H1 (cell line): ENCODE measurements at regions not wholly inside any gene's neighbourhood (a gene's known extent, or its start where the extent isn't known, plus 50 kb on each side); places are given as distances from the start of the nearest gene placed in this dataset.

Experiments used
- CTCF ChIA-PET: fragments of 300-600 bp; sonication (Branson Sonifier 250); formaldehyde crosslinking; loops from one replicate; lab custom pipeline; 2021; ENCODE audit not compliant: partially characterized antibody; lab: Charles Lee
- POLR2A ChIA-PET: fragments of 300-600 bp; sonication (Branson Sonifier 250); formaldehyde crosslinking; loops from one replicate; lab custom pipeline; 2021; ENCODE audit warnings: inconsistent platforms; ENCODE audit not compliant: partially characterized antibody; lab: Charles Lee
- DNase-seq, 2 experiments: peaks; one replicate each; pipeline versions ENCODE4 v3.0.0 to v3.0.0-alpha.2; 2010 to 2022; ENCODE audit warnings: low spot score in 2 of 2, low read depth in 1 of 2, mixed read lengths in 1 of 2
- FAIRE-seq: peaks from 2 replicates; lab custom pipeline; 2011; peaks lifted over from hg19 to GRCh38; lab: Jason Lieb, UNC
- H2AFZ ChIP-seq: 2 replicates; pipeline ENCODE4 v1.8.1; 2012; ENCODE audit warnings: low read length, inconsistent platforms
- H2AK5ac ChIP-seq: 2 replicates; pipeline ENCODE4 v1.6.1; 2013; ENCODE audit warnings: low read depth, low read length
- H2BK120ac ChIP-seq: replicated peaks from 2 replicates; pipeline ENCODE3; 2013; ENCODE audit warnings: low read depth, low read length, inconsistent platforms
- H2BK12ac ChIP-seq: 2 replicates; pipeline ENCODE4 v1.6.1; 2013; ENCODE audit warnings: low read depth, low read length
- H2BK15ac ChIP-seq: 2 replicates; pipeline ENCODE4 v1.6.1; 2013; ENCODE audit warnings: low read length
- H2BK20ac ChIP-seq: 2 replicates; pipeline ENCODE4 v1.6.1; 2013; ENCODE audit warnings: low read length
- H2BK5ac ChIP-seq: 2 replicates; pipeline ENCODE4 v1.6.1; 2013; ENCODE audit warnings: low read depth, low read length
- H3K14ac ChIP-seq: 2 replicates; pipeline ENCODE4 v1.6.1; 2013; ENCODE audit warnings: inconsistent platforms; ENCODE audit not compliant: insufficient read length
- H3K18ac ChIP-seq: 2 replicates; pipeline ENCODE4 v1.6.1; 2013; ENCODE audit warnings: low read length; ENCODE audit errors: extremely low read depth
- H3K23ac ChIP-seq: 2 replicates; pipeline ENCODE4 v1.6.1; 2013; ENCODE audit warnings: inconsistent platforms; ENCODE audit not compliant: insufficient read length
- H3K23me2 ChIP-seq: 2 replicates; pipeline ENCODE4 v1.6.1; 2013; ENCODE audit warnings: low read depth, low read length
- H3K27ac ChIP-seq: 2 replicates; pipeline ENCODE4 v1.6.1; 2011; ENCODE audit warnings: low read depth, low read length, inconsistent platforms
- H3K27me3 ChIP-seq, 4 experiments: replicated peaks in 1 of 4; 1 replicate in 1 of 4; 2 replicates in 3 of 4; pipeline versions ENCODE4 v1.6.1 to v1.8.1; 2011 to 2013; ENCODE audit warnings: low read length in 3 of 4, mild to moderate bottlenecking in 3 of 4, inconsistent platforms in 2 of 4, mixed read lengths in 2 of 4, moderate library complexity in 1 of 4; ENCODE audit not compliant: control insufficient read depth in 3 of 4, insufficient read depth in 3 of 4; ENCODE audit errors: extremely low read depth in 1 of 4
- H3K36me3 ChIP-seq, 4 experiments: 2 replicates each; pipeline versions ENCODE4 v1.6.1 to v1.8.1; 2011 to 2013; ENCODE audit warnings: mild to moderate bottlenecking in 4 of 4, low read length in 3 of 4, moderate library complexity in 2 of 4, control low read depth in 1 of 4, inconsistent platforms in 1 of 4; ENCODE audit not compliant: insufficient read depth in 4 of 4, control insufficient read depth in 2 of 4
- H3K4ac ChIP-seq: replicated peaks from 2 replicates; pipeline ENCODE3; 2013; ENCODE audit warnings: low read length, low read depth, mixed read lengths, inconsistent platforms; ENCODE audit not compliant: insufficient read length
- H3K4me1 ChIP-seq, 4 experiments: replicated peaks in 1 of 4; 1 replicate in 1 of 4; 2 replicates in 3 of 4; pipeline versions ENCODE4 v1.6.1 to v1.8.1; 2011 to 2013; ENCODE audit warnings: low read length in 3 of 4, inconsistent platforms in 2 of 4, mixed read lengths in 1 of 4; ENCODE audit not compliant: insufficient read depth in 4 of 4, control insufficient read depth in 3 of 4
- H3K4me2 ChIP-seq, 2 experiments: 2 replicates each; pipeline versions ENCODE4 v1.6.1 to v1.8.1; 2011 to 2013; ENCODE audit warnings: low read depth in 2 of 2, low read length in 2 of 2, control low read depth in 1 of 2, inconsistent platforms in 1 of 2, mild to moderate bottlenecking in 1 of 2; ENCODE audit not compliant: insufficient read depth in 1 of 2
- H3K4me3 ChIP-seq, 4 experiments: fragments of 200-600, 300-600 bp in 1 of 4; sonication (generic), shearing (Covaris generic), sonication (Bioruptor Twin) in 1 of 4; 2 replicates each; pipeline versions ENCODE4 v1.5.1 to v1.8.1; 2011 to 2016; ENCODE audit warnings: low read length in 4 of 4, low read depth in 3 of 4, control low read depth in 2 of 4, inconsistent platforms in 2 of 4, mild to moderate bottlenecking in 2 of 4, mixed read lengths in 1 of 4, moderate library complexity in 1 of 4; ENCODE audit not compliant: insufficient read depth in 2 of 4; ENCODE audit errors: extremely low read depth in 1 of 4
- H3K56ac ChIP-seq: replicated peaks from 2 replicates; pipeline ENCODE3; 2013; ENCODE audit warnings: low read depth, mild to moderate bottlenecking, mixed read lengths, low read length, inconsistent platforms; ENCODE audit not compliant: insufficient read length
- H3K79me1 ChIP-seq: 2 replicates; pipeline ENCODE4 v1.6.1; 2013; ENCODE audit warnings: low read depth, low read length, control low read depth
- H3K79me2 ChIP-seq, 2 experiments: 2 replicates each; pipeline versions ENCODE4 v1.6.1 to v1.8.1; 2012 to 2013; ENCODE audit warnings: low read length in 2 of 2, mild to moderate bottlenecking in 2 of 2, inconsistent platforms in 1 of 2; ENCODE audit not compliant: insufficient read depth in 2 of 2, control insufficient read depth in 1 of 2
- H3K9ac ChIP-seq, 4 experiments: replicated peaks in 1 of 4; 1 replicate in 1 of 4; 2 replicates in 3 of 4; pipeline versions ENCODE4 v1.6.1 to v1.8.1; 2011 to 2013; ENCODE audit warnings: low read depth in 3 of 4, low read length in 3 of 4, control low read depth in 2 of 4, mild to moderate bottlenecking in 2 of 4, moderate library complexity in 2 of 4, inconsistent platforms in 1 of 4; ENCODE audit errors: extremely low read depth in 1 of 4
- H3K9me3 ChIP-seq, 2 experiments: 2 replicates each; pipeline versions ENCODE4 v1.6.1 to v1.8.1; 2012 to 2013; ENCODE audit warnings: mild to moderate bottlenecking in 2 of 2, moderate library complexity in 2 of 2, control low read depth in 1 of 2, inconsistent platforms in 1 of 2, low read depth in 1 of 2, low read length in 1 of 2, mixed read lengths in 1 of 2; ENCODE audit not compliant: insufficient read depth in 2 of 2
- H4K20me1 ChIP-seq, 2 experiments: replicated peaks in 1 of 2; 2 replicates each; pipeline versions ENCODE3 to v1.8.1; 2011 to 2013; ENCODE audit warnings: inconsistent platforms in 2 of 2, low read length in 2 of 2, mild to moderate bottlenecking in 1 of 2; ENCODE audit not compliant: insufficient read depth in 2 of 2, control insufficient read depth in 1 of 2
- H4K5ac ChIP-seq: 2 replicates; pipeline ENCODE4 v1.6.1; 2013; ENCODE audit warnings: low read length, low read depth, mixed read lengths, inconsistent platforms; ENCODE audit not compliant: insufficient read length
- H4K8ac ChIP-seq: 2 replicates; pipeline ENCODE4 v1.8.0; 2013; ENCODE audit warnings: mild to moderate bottlenecking, moderate library complexity, low read length, inconsistent platforms; ENCODE audit not compliant: insufficient read depth; ENCODE audit errors: extremely low read depth
- H4K91ac ChIP-seq: replicated peaks from 2 replicates; pipeline ENCODE3; 2013; ENCODE audit warnings: low read length, mixed read lengths, inconsistent platforms; ENCODE audit not compliant: insufficient read length
- BACH1 ChIP-seq: IDR thresholded peaks from 2 replicates; pipeline ENCODE4 v1.6.1; 2012; ENCODE audit warnings: low read length, improper control_type of control experiment
- CBX5 ChIP-seq: fragments of 300-800, 300-1000 bp; sonication (generic); IDR thresholded peaks from 2 replicates; pipeline ENCODE4 v1.7.1; 2016; ENCODE audit warnings: antibody characterized with exemption, low read length, low read depth
- CHD1 ChIP-seq: IDR thresholded peaks from 2 replicates; pipeline ENCODE4 v1.6.1; 2012; ENCODE audit warnings: low read depth, low read length, improper control_type of control experiment
- CTBP2 ChIP-seq: IDR thresholded peaks from 2 replicates; pipeline ENCODE4 v1.7.0; 2011; ENCODE audit warnings: borderline replicate concordance, mild to moderate bottlenecking, moderate library complexity, mixed read lengths, low read length; ENCODE audit not compliant: insufficient read depth, insufficient read length
- KDM4A ChIP-seq: IDR thresholded peaks from one replicate; pipeline ENCODE4 v1.7.1; 2012; ENCODE audit warnings: low read depth, mild to moderate bottlenecking, moderate library complexity, low read length, inconsistent platforms; ENCODE audit not compliant: severe bottlenecking
- NANOG ChIP-seq: IDR thresholded peaks from 2 replicates; pipeline ENCODE4 v1.6.1; 2011; ENCODE audit warnings: low read length, low read depth, mild to moderate bottlenecking, inconsistent platforms; ENCODE audit not compliant: insufficient read depth, poor library complexity, severe bottlenecking
- PHF8 ChIP-seq: fragments of 200-600 bp; sonication (generic); conservative IDR thresholded peaks from 2 replicates; pipeline ENCODE4 v1.7.1; 2012; ENCODE audit warnings: low read depth, mild to moderate bottlenecking, inconsistent platforms, low read length, moderate library complexity
- RAD21 ChIP-seq, 2 experiments: IDR thresholded peaks in 1 of 2; conservative IDR thresholded peaks in 1 of 2; 2 replicates each; pipeline ENCODE4 v1.6.1; 2011; ENCODE audit warnings: low read depth in 2 of 2, low read length in 2 of 2, improper control_type of control experiment in 1 of 2, inconsistent platforms in 1 of 2, mild to moderate bottlenecking in 1 of 2, moderate library complexity in 1 of 2
- RBBP5 ChIP-seq: IDR thresholded peaks from 2 replicates; pipeline ENCODE4 v1.7.1; 2012; ENCODE audit warnings: low read depth, mild to moderate bottlenecking, inconsistent platforms, low read length, moderate library complexity, borderline replicate concordance
- SRF ChIP-seq: IDR thresholded peaks from 2 replicates; pipeline ENCODE4 v1.6.1; 2011; ENCODE audit warnings: mild to moderate bottlenecking, low read depth, low read length, moderate library complexity
- SUZ12 ChIP-seq: fragments of 200-600 bp; sonication (generic); IDR thresholded peaks from 2 replicates; pipeline ENCODE4 v1.6.1; 2012; ENCODE audit warnings: mild to moderate bottlenecking, inconsistent platforms, low read length, moderate library complexity, mixed read lengths
- TAF1 ChIP-seq: IDR thresholded peaks from 2 replicates; pipeline ENCODE4 v1.6.1; 2011; ENCODE audit warnings: mild to moderate bottlenecking, low read depth, low read length
- TCF12 ChIP-seq: IDR thresholded peaks from 2 replicates; pipeline ENCODE4 v1.6.1; 2011; ENCODE audit warnings: low read depth, mild to moderate bottlenecking, low read length
- USF2 ChIP-seq: IDR thresholded peaks from 2 replicates; pipeline ENCODE4 v1.6.1; 2011; ENCODE audit warnings: low read length, improper control_type of control experiment
- WGBS, 2 experiments: shearing (Covaris generic) in 1 of 2; methylation state at CpG; one replicate each; pipeline versions ENCODE4 v1.1.6 to v1.1.7; 2013 to 2015; ENCODE audit warnings: low lambda C conversion rate in 2 of 2, mixed read lengths in 2 of 2, inconsistent platforms in 1 of 2, low coverage in 1 of 2, missing lambda C conversion rate in 1 of 2; ENCODE audit not compliant: insufficient replicate concordance in 2 of 2, insufficient coverage in 1 of 2, insufficient read length in 1 of 2; ENCODE audit errors: extremely low coverage in 1 of 2, missing lambda C conversion rate in 1 of 2; 5-methylcytosine and 5-hydroxymethylcytosine counted together

GRCh38 chr13:34767778-34768177, 174.3 kb upstream of the NBEA start:
- no peak overlapping the region for H2BK15ac ChIP-seq
- no peaks in the 10 kb centered on the region for H3K4me1 ChIP-seq
- DNase-seq (no peak), FAIRE-seq (no peak)
- H4K20me1 ChIP-seq, result no peaks in the 10 kb centered on the region
- no peak overlapping the region for H3K14ac ChIP-seq
- H2AK5ac ChIP-seq, result no peak overlapping the region
- H3K9me3 ChIP-seq, result peaks cover 7 to 9% of the 10 kb centered on the region in 2 experiments
- no peak overlapping the region for H2AFZ ChIP-seq
- no peak overlapping the region for H3K4me2 ChIP-seq
- no peak overlapping the region for H2BK20ac ChIP-seq
- H4K91ac ChIP-seq, result no peak overlapping the region
- H2BK12ac ChIP-seq, result no peak overlapping the region
- POLR2A ChIA-PET, result no interaction called here
- no peak overlapping the region for H3K23ac ChIP-seq
- no peak overlapping the region for H2BK5ac ChIP-seq
- H3K27me3 ChIP-seq, result peaks cover 0 to 1% (median 0%) of the 10 kb centered on the region in 4 experiments; a peak in 1 of 7 replicates
- 88% methylated on average over 1 of the region's 1 CpG; no CpG with 5 or more reads in 1 of the 2 experiments for WGBS, 2 experiments
- H4K8ac ChIP-seq, result no peak overlapping the region
- CTCF ChIA-PET, result no interaction called here
- H3K4ac ChIP-seq, result no peak overlapping the region
- no peak overlapping the region for H3K4me3 ChIP-seq
- no peaks in the 10 kb centered on the region for H3K23me2 ChIP-seq
- no peak overlapping the region for H2BK120ac ChIP-seq
- H3K27ac ChIP-seq, result no peak overlapping the region
- no peaks in the 10 kb centered on the region for H3K36me3 ChIP-seq
- no peak overlapping the region for H3K18ac ChIP-seq
- H3K79me1 ChIP-seq, result no peaks in the 10 kb centered on the region
- no peaks in the 10 kb centered on the region for H3K79me2 ChIP-seq
- no peak overlapping the region for H3K56ac ChIP-seq
- H3K9ac ChIP-seq, result no peak overlapping the region
- H4K5ac ChIP-seq, result no peak overlapping the region
- TF ChIP-seq TCF12, result no peak
- no peak for TF ChIP-seq PHF8
- no peak for TF ChIP-seq TAF1
- TF ChIP-seq RAD21 (IDR thresholded peaks at IDR 0.05 in 1 of 2, conservative IDR thresholded peaks at IDR 0.05 in 1 of 2; ENCODE audit: low read depth in 2 of 2, low read length in 2 of 2), result no peak
- no peak for TF ChIP-seq SRF
- no peak for TF ChIP-seq CHD1
- TF ChIP-seq BACH1, result no peak
- no peak for TF ChIP-seq CBX5
- TF ChIP-seq RBBP5, result no peak
- no peak for TF ChIP-seq SUZ12
- no peak for TF ChIP-seq USF2
- no peak for TF ChIP-seq CTBP2
- TF ChIP-seq KDM4A, result no peak
- TF ChIP-seq NANOG, result no peak
